ENCODE measurements at regions not wholly inside any gene's neighbourhood (a gene's known extent, or its start where the extent isn't known, plus 50 kb on each side); places are given as distances from the start of the nearest gene placed in this dataset.
"Not testable (repeated sequence)": the region's sequence is repeated elsewhere in the genome, so short reads cannot be mapped to it uniquely, and the experiment has no call there.

DNA sequence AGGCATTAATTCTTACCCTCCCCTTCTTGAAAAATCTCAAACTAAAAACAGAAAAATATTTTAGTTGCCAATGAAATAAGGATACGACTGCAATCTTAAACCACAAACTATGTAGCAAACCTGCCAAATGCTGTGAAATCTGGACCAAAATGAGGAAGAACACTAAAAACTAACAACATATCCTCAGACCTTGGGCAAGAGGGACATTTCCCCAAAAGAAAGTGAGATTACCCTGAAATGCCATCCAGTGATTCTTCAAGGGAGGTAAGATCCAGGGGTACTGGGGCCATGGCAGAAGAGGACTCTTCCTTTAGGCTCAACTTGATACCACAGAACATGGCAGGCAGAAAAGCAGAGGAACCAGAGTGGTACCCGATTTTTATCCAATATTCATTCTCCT is 90.8 kb upstream of the CDC42EP3 start:
- TF ChIP-seq EHF (CRISPR knock-in tag; IDR thresholded peaks at IDR 0.05); TP53 (CRISPR knock-in tag; IDR thresholded peaks at IDR 0.05); HDAC2 (IDR thresholded peaks at IDR 0.05); POLR2A (IDR thresholded peaks at IDR 0.05; ENCODE audit: low read length): not testable (repeated sequence)
- TF ChIP-seq, protein P1, sequence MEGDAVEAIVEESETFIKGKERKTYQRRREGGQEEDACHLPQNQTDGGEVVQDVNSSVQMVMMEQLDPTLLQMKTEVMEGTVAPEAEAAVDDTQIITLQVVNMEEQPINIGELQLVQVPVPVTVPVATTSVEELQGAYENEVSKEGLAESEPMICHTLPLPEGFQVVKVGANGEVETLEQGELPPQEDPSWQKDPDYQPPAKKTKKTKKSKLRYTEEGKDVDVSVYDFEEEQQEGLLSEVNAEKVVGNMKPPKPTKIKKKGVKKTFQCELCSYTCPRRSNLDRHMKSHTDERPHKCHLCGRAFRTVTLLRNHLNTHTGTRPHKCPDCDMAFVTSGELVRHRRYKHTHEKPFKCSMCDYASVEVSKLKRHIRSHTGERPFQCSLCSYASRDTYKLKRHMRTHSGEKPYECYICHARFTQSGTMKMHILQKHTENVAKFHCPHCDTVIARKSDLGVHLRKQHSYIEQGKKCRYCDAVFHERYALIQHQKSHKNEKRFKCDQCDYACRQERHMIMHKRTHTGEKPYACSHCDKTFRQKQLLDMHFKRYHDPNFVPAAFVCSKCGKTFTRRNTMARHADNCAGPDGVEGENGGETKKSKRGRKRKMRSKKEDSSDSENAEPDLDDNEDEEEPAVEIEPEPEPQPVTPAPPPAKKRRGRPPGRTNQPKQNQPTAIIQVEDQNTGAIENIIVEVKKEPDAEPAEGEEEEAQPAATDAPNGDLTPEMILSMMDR (IDR thresholded peaks at IDR 0.05) = not testable (repeated sequence)

All from A549 (cell line).